ENCODE measurements at regions not wholly inside any gene's neighbourhood (a gene's known extent, or its start where the extent isn't known, plus 50 kb on each side); places are given as distances from the start of the nearest gene placed in this dataset.

GRCh38 chr12:14257734-14258574, 107.5 kb upstream of the ATF7IP start:
- H3K4me3 ChIP-seq (ENCODE audit: low read depth, low read length) = no peak overlapping the region
- DNase-seq (ENCODE audit: low read depth) = peak; percentile 100
- TF ChIP-seq, protein P1, sequence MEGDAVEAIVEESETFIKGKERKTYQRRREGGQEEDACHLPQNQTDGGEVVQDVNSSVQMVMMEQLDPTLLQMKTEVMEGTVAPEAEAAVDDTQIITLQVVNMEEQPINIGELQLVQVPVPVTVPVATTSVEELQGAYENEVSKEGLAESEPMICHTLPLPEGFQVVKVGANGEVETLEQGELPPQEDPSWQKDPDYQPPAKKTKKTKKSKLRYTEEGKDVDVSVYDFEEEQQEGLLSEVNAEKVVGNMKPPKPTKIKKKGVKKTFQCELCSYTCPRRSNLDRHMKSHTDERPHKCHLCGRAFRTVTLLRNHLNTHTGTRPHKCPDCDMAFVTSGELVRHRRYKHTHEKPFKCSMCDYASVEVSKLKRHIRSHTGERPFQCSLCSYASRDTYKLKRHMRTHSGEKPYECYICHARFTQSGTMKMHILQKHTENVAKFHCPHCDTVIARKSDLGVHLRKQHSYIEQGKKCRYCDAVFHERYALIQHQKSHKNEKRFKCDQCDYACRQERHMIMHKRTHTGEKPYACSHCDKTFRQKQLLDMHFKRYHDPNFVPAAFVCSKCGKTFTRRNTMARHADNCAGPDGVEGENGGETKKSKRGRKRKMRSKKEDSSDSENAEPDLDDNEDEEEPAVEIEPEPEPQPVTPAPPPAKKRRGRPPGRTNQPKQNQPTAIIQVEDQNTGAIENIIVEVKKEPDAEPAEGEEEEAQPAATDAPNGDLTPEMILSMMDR (IDR thresholded peaks at IDR 0.05; ENCODE audit: insufficient read depth, low read depth, low read length) = peak; percentile 3

GRCh38 chr12:14258575-14258940, 106.9 kb upstream of the ATF7IP start:
- no peak for DNase-seq (ENCODE audit: low read depth)
- H3K4me3 ChIP-seq (ENCODE audit: low read depth, low read length) = no peak overlapping the region
- TF ChIP-seq, protein P1 (IDR thresholded peaks at IDR 0.05; ENCODE audit: insufficient read depth, low read depth, low read length) = no peak

DNA sequence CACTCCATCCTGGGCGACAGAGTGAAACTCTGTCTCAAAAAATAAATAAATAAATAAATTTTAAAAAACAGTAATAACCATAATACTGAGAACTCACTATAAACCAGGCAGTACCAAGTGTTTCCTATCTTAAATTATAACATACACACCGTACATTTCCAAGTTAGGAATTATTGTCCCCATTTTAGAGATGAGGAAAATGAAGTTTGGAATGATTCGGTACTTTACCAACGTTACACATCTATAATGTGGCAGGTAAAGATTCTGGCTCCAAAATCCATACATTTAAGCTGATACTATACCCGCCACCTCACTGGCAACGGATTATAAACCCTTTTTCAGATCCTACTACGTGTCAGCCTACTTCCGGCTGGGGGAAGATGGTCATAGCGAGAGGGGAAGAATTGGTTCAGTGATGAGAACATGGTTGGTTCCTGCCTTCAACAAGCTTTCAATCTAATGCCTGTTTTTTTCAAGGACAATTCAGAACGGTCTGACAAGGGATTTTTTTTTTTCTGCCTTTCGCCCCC, 105.9 kb upstream of the ATF7IP start:
- DNase-seq (ENCODE audit: low read depth) = no peak
- TF ChIP-seq, protein P1 (IDR thresholded peaks at IDR 0.05; ENCODE audit: insufficient read depth, low read depth, low read length) = no peak
- no peak overlapping the region for H3K4me3 ChIP-seq (ENCODE audit: low read depth, low read length)

DNA sequence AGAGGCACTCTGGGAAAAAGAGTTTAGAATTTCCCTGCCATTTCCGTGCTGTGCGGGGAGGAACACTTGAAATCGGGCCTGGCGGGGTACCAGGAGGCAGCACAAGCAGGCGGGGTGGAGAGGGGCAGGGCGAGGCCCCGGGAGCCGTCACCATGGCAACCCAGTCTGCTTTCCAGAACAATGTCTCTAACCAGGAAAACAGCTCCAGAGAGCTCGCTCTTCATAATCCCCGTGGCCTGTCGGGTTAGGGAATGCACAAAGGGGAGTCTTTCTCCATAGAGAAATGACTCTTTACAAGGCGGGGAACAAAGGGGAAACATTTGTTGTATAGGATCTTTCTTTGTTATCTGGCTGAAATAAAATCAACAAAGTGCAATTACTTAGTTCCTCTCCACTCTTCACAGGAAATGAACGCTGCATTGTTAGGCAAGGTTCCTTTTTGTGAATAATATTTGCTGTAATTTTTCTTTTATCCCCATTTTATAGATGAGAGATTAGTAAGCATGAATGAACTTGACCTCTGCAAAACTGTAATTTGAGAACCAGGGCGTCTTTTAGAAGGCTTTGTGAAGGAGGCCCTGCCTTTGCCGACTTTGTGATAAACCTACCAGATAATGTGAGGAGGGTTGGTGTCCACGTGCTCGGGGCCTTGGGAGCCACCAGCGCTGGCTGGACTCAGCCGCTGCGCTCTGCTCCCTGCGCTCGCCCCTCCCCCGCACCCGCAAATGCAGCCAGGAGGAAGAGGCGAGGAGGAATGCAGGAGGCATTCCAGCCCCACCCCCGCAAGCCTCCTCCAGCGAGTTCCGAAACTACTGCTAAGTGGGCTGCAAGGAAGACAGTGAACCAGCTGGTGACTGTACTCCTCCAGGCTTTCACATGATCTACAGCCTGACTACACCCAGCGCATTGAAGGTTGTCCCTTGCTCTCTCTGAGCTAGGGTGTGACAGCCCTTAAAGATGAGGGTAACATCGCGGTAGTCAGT, 105.2 kb upstream of the ATF7IP start:
- TF ChIP-seq, protein P1 (IDR thresholded peaks at IDR 0.05; ENCODE audit: insufficient read depth, low read depth, low read length) = no peak
- H3K4me3 ChIP-seq (ENCODE audit: low read depth, low read length) = no peak overlapping the region
- peak; percentile 92 for DNase-seq (ENCODE audit: low read depth)

GRCh38 chr12:14261096-14261495, 104.4 kb upstream of the ATF7IP start:
- no peak overlapping the region for H3K4me3 ChIP-seq (ENCODE audit: low read depth, low read length)
- DNase-seq (ENCODE audit: low read depth) = no peak
- TF ChIP-seq, protein P1 (IDR thresholded peaks at IDR 0.05; ENCODE audit: insufficient read depth, low read depth, low read length) = no peak

- H3K4me3 ChIP-seq (ENCODE audit: low read depth, low read length) = no peak overlapping the region
- DNase-seq (ENCODE audit: low read depth) = no peak
- TF ChIP-seq, protein P1 (IDR thresholded peaks at IDR 0.05; ENCODE audit: insufficient read depth, low read depth, low read length) = no peak
Observed at GRCh38 chr12:14261861-14262260, 103.6 kb upstream of the ATF7IP start.
